Osteocyte (in vitro differentiated cells): ENCODE measurements at regions not wholly inside any gene's neighbourhood (a gene's known extent, or its start where the extent isn't known, plus 50 kb on each side); places are given as distances from the start of the nearest gene placed in this dataset.

Experiments
- DNase-seq: peaks from one replicate; pipeline ENCODE4 v3.0.0; 2021; ENCODE audit warnings: mixed read lengths; ENCODE audit not compliant: unreplicated experiment; ENCODE audit errors: extremely low spot score
- H3K27ac Mint-ChIP-seq: one replicate; pipeline ENCODE4 v1.8.0; 2021; ENCODE audit warnings: mild to moderate bottlenecking, mixed read lengths; ENCODE audit not compliant: unreplicated experiment
- H3K27me3 Mint-ChIP-seq: one replicate; pipeline ENCODE4 v1.8.0; 2021; ENCODE audit warnings: mixed read lengths; ENCODE audit not compliant: unreplicated experiment
- H3K36me3 Mint-ChIP-seq: one replicate; pipeline ENCODE4 v1.8.0; 2021; ENCODE audit warnings: mixed read lengths; ENCODE audit not compliant: unreplicated experiment
- H3K4me1 Mint-ChIP-seq: one replicate; pipeline ENCODE4 v1.8.0; 2021; ENCODE audit warnings: mixed read lengths; ENCODE audit not compliant: unreplicated experiment
- H3K4me3 Mint-ChIP-seq: one replicate; pipeline ENCODE4 v1.8.0; 2021; ENCODE audit warnings: mild to moderate bottlenecking, moderate library complexity, mixed read lengths; ENCODE audit not compliant: unreplicated experiment
- H3K9me3 Mint-ChIP-seq: one replicate; pipeline ENCODE4 v1.8.0; 2021; ENCODE audit warnings: mixed read lengths; ENCODE audit not compliant: unreplicated experiment
- CTCF ChIP-seq: fragments of 200-600 bp; sonication (generic); IDR thresholded peaks from 2 replicates; pipeline ENCODE4 v1.5.0; 2021; ENCODE audit warnings: antibody characterized with exemption, mild to moderate bottlenecking, moderate library complexity

GRCh38 chr13:22454586-22454985 is 726.2 kb upstream of the SGCG start:
- DNase-seq: no peak
- peaks cover 8% of the 10 kb centered on the region for H3K9me3 Mint-ChIP-seq
- no peaks in the 10 kb centered on the region for H3K27me3 Mint-ChIP-seq
- H3K4me1 Mint-ChIP-seq: no peaks in the 10 kb centered on the region
- no peaks in the 10 kb centered on the region for H3K36me3 Mint-ChIP-seq
- TF ChIP-seq CTCF: no peak
- H3K27ac Mint-ChIP-seq: no peak overlapping the region
- H3K4me3 Mint-ChIP-seq: no peak overlapping the region

GRCh38 chr13:22455036-22455435 is 725.7 kb upstream of the SGCG start:
- H3K4me3 Mint-ChIP-seq: no peak overlapping the region
- peaks cover 8% of the 10 kb centered on the region for H3K9me3 Mint-ChIP-seq
- DNase-seq: no peak
- no peaks in the 10 kb centered on the region for H3K4me1 Mint-ChIP-seq
- H3K36me3 Mint-ChIP-seq: no peaks in the 10 kb centered on the region
- no peak for TF ChIP-seq CTCF
- no peak overlapping the region for H3K27ac Mint-ChIP-seq
- H3K27me3 Mint-ChIP-seq: no peaks in the 10 kb centered on the region

GRCh38 chr13:22461854-22462490 is 718.8 kb upstream of the SGCG start:
- peaks cover 8% of the 10 kb centered on the region for H3K9me3 Mint-ChIP-seq
- no peaks in the 10 kb centered on the region for H3K36me3 Mint-ChIP-seq
- no peaks in the 10 kb centered on the region for H3K4me1 Mint-ChIP-seq
- no peak overlapping the region for H3K27ac Mint-ChIP-seq
- no peaks in the 10 kb centered on the region for H3K27me3 Mint-ChIP-seq
- no peak overlapping the region for H3K4me3 Mint-ChIP-seq
- no peak for TF ChIP-seq CTCF
- no peak for DNase-seq

GRCh38 chr13:22463089-22463488 is 717.7 kb upstream of the SGCG start:
- H3K4me1 Mint-ChIP-seq: no peaks in the 10 kb centered on the region
- H3K27me3 Mint-ChIP-seq: no peaks in the 10 kb centered on the region
- no peak for TF ChIP-seq CTCF
- DNase-seq: no peak
- no peaks in the 10 kb centered on the region for H3K36me3 Mint-ChIP-seq
- no peak overlapping the region for H3K4me3 Mint-ChIP-seq
- peaks cover 15% of the 10 kb centered on the region for H3K9me3 Mint-ChIP-seq
- no peak overlapping the region for H3K27ac Mint-ChIP-seq

GRCh38 chr13:22468045-22468444 is 712.7 kb upstream of the SGCG start:
- Mint-ChIP-seq H3K27ac (no peak overlapping the region), H3K4me1 (peaks cover 4% of the 10 kb centered on the region), H3K27me3 (no peaks in the 10 kb centered on the region), H3K36me3 (no peaks in the 10 kb centered on the region), H3K4me3 (no peak overlapping the region), H3K9me3 (peaks cover 17% of the 10 kb centered on the region)
- DNase-seq: no peak
- TF ChIP-seq CTCF: no peak
